Fibroblast of skin of back (primary cell): ENCODE measurements at regions not wholly inside any gene's neighbourhood (a gene's known extent, or its start where the extent isn't known, plus 50 kb on each side); places are given as distances from the start of the nearest gene placed in this dataset.
A peak's percentile ranks its signal among the peaks of the same experiment; 100 is the strongest.

Source experiments
- DNase-seq: peaks from one replicate; pipeline ENCODE4 v3.0.0-alpha.2; 2013

DNA sequence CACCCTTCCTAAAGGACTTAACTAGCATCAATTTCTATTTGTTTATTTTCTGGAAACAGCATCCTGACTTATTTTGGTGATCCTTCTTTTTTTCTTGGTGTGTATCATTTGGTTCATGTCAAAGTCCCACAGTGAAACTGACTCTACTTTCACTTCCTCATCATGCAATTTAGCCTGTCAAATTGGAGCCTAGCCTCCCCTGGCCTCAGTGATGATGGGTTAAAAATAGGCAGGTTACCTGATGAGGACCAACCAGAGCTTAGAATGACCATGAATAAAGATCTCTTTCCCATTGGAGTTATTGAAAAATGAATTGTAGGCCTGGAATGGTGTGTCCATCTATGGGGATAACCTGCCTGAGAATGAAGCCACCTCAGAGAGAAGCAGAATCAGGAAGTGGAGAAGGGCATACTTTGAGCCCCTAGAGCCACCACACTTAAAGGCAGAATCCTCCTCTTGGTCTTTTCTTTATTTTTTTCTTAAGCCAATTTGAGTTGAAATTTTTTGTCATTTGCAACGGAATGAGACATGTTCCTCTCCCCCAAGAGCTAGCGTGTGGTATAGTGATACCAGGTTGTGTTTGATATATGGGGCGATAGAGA, 105.6 kb downstream of the BTBD3 start:
- no peak for DNase-seq

GRCh38 chr20:12028771-12029170, 111.1 kb downstream of the BTBD3 start:
- no peak for DNase-seq

GRCh38 chr20:12030470-12030869, 112.8 kb downstream of the BTBD3 start:
- DNase-seq, result no peak

- DNase-seq, result no peak
These were observed 118.4 kb downstream of the BTBD3 start for GRCh38 chr20:12036142-12036541.

- no peak for DNase-seq
These were observed 119.8 kb downstream of the BTBD3 start for GRCh38 chr20:12037521-12037920.

DNA sequence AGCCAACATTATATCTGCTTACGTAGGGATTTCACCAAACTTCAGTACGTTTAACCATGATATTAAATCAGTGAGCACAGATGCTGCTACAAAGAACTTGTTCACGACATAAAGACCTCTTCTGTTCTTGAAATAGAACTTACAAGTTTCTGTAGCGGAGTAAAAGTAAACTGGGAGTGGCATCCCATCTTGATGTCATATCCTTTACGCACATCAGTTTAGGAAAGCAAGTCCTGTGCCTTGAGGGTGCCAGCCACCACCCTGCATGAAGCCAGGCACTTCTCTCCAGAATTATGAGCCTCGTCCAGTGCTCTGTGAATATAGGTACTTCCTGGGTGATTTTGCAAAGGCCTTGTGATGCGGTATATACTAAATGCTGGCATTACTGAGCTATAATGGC, 122.6 kb downstream of the BTBD3 start:
- DNase-seq, result no peak

- DNase-seq, result no peak
These were observed 127.3 kb downstream of the BTBD3 start for GRCh38 chr20:12044969-12045368.

GRCh38 chr20:12047838-12048432, 130.2 kb downstream of the BTBD3 start:
- peak; percentile 39 for DNase-seq

DNA sequence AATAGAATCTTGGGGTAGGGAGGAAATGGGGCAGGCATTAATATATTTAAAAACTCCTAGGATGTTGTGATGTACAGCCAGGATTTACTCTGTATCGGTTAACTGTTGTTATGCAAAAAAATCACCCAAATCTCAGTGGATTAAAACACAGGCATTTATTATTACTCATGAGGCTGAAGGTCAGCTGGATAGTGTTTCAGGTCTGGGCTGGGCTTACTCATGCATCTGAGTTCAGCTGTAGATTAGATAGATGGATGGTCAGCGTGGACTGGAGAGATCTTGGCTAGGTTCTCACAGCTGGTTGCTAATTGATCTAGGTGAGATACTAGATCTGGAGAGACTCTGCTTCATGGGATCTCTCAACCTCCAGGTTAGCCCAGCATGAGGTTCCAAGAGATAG, 131.4 kb downstream of the BTBD3 start:
- DNase-seq, result no peak

GRCh38 chr20:12051206-12052163, 133.8 kb downstream of the BTBD3 start:
- no peak for DNase-seq

DNA sequence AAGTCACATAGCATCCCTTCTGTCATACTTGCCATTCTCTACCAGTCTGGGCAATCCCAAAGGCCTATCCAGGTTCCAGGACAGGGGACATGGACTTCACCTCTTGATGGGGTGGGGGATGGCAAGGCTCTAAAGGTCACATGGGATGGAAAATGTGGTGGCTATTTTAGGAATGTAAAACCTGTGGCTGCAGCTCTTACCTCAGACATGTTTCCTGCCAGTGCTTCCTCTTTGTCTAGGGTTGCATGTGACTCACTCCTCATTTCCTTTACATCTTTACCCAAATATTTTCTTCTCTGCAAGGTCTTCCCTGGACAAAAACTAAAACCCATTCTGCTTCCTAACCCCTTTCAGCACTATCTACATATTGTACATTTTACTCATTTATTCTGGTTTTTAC, 135.7 kb downstream of the BTBD3 start:
- peak; percentile 64 for DNase-seq

DNA sequence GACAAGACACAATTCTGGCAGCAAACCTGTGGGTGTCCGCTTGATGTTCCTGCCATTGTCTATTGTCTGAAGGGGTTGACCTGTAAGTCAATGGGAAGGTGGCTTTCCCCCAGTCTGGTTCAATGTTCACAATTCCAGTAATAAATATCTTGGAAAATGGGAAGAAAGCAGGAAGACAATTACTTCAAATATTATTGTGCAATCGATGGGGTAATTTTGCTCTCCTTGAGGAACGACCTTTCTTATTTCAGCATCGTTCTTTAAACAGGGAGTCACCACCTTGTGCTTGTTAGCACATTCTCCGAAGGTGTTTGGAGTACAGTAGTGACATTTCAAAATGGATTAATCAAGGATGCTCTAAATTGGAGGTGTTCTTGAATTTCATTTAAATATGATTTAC, 136.9 kb downstream of the BTBD3 start:
- DNase-seq, result no peak

GRCh38 chr20:12055161-12055560, 137.5 kb downstream of the BTBD3 start:
- DNase-seq, result no peak

DNA sequence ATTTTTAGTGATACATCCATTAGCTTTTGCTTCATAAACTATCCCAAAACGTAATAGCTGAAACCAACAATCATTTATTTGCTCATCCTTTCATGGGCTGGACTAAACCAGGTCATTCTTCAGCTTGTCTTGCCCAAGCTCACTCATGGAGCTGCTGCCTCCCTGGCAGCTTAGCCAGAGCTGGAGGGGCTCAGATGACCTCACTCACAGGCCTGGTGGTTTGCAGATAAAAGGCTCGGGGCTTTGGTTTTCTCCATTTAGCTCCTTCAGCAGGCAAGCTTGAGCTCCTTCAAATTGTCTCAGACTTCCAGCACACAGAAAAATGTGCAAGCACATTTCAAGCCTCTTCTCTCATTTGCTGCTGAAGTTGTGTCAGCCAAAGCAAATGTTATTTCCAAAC, 139.1 kb downstream of the BTBD3 start:
- no peak for DNase-seq

GRCh38 chr20:12057778-12058177, 140.1 kb downstream of the BTBD3 start:
- no peak for DNase-seq

DNA sequence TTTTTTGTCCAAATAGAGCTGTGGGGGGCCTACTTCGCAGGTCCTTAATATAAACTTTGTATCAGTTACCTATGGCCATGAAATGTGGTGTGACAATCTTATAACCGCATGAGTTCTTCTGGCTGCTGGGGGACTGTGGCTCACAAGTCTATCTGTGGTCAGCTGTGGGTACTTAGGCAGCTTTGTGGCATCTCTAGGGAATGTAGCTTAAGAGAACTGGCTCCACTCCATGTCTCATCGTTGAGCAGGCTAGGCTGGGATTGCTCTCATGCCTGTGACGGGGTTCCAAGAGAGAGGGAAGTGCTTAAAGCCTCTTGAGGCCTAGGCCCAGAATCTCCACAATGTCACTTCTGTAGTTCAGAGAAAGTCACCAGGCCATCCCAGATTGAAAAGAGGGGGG, 140.5 kb downstream of the BTBD3 start:
- DNase-seq, result peak; percentile 32

GRCh38 chr20:12061466-12061865, 143.8 kb downstream of the BTBD3 start:
- DNase-seq, result no peak

- no peak for DNase-seq
These were observed 145.5 kb downstream of the BTBD3 start for GRCh38 chr20:12063106-12063684.

- DNase-seq, result no peak
These were observed 146.8 kb downstream of the BTBD3 start for GRCh38 chr20:12064540-12064939.

DNA sequence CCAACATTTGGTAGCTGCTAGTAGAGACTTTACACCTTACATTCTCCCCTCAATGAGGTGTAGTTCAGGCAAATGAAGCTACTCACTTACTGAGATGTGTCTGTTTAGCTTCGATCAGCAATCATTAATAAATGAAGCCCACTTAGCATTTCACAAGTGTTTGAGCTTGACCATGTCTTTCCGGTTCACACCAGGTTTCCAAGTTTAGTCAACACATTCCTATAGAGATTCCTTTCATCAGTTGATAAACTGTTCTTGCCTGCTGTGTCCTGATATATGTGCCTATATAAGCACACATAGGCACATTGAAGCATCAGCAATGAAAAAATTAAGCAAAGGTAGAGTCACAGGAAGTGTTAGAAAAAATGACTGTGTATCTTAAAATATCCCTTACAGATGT, 150.0 kb downstream of the BTBD3 start:
- no peak for DNase-seq

- peak; percentile 14 for DNase-seq
These were observed 150.4 kb downstream of the BTBD3 start for GRCh38 chr20:12068121-12068520.

GRCh38 chr20:12069181-12069580, 151.5 kb downstream of the BTBD3 start:
- DNase-seq, result no peak

- no peak for DNase-seq
These were observed 154.7 kb downstream of the BTBD3 start for GRCh38 chr20:12072221-12072953.
